H9 (cell line): ENCODE measurements at regions not wholly inside any gene's neighbourhood (a gene's known extent, or its start where the extent isn't known, plus 50 kb on each side); places are given as distances from the start of the nearest gene placed in this dataset.

Experiments used
- DNase-seq: peaks from one replicate; pipeline ENCODE4 v3.0.0-alpha.2; 2017
- H2AFZ ChIP-seq: one replicate; pipeline ENCODE4 v1.6.1; 2013; ENCODE audit warnings: mild to moderate bottlenecking, low read length, control low read depth, moderate library complexity
- H2AK5ac ChIP-seq: 2 replicates; pipeline ENCODE4 v1.6.1; 2013; ENCODE audit warnings: low read length, control low read depth, mixed read lengths; ENCODE audit not compliant: insufficient read length
- H2BK120ac ChIP-seq: one replicate; pipeline ENCODE4 v1.6.1; 2013; ENCODE audit warnings: low read depth, mild to moderate bottlenecking, low read length, control low read depth, inconsistent platforms; ENCODE audit not compliant: poor library complexity, severe bottlenecking
- H2BK12ac ChIP-seq: 2 replicates; pipeline ENCODE4 v1.6.1; 2013; ENCODE audit warnings: low read length, control low read depth, mixed read lengths, low read depth; ENCODE audit not compliant: insufficient read length
- H2BK15ac ChIP-seq: 2 replicates; pipeline ENCODE4 v1.6.1; 2013; ENCODE audit warnings: low read depth, low read length, control low read depth
- H2BK20ac ChIP-seq: one replicate; pipeline ENCODE4 v1.6.1; 2013; ENCODE audit warnings: low read depth, mild to moderate bottlenecking, low read length, control low read depth, inconsistent platforms; ENCODE audit not compliant: poor library complexity, severe bottlenecking
- H2BK5ac ChIP-seq: 2 replicates; pipeline ENCODE4 v1.6.1; 2013; ENCODE audit warnings: low read length, control low read depth, mixed read lengths; ENCODE audit not compliant: insufficient read length
- H3K14ac ChIP-seq: 2 replicates; pipeline ENCODE4 v1.6.1; 2013; ENCODE audit warnings: low read length, control low read depth; ENCODE audit not compliant: insufficient read depth
- H3K18ac ChIP-seq: 2 replicates; pipeline ENCODE4 v1.6.1; 2013; ENCODE audit warnings: low read depth, mild to moderate bottlenecking, mixed read lengths, low read length, control low read depth; ENCODE audit not compliant: insufficient read length
- H3K23ac ChIP-seq: 2 replicates; pipeline ENCODE4 v1.6.1; 2013; ENCODE audit warnings: low read length, control low read depth, mixed read lengths, low read depth; ENCODE audit not compliant: insufficient read length
- H3K23me2 ChIP-seq: 2 replicates; pipeline ENCODE4 v1.6.1; 2013; ENCODE audit warnings: low read depth, mild to moderate bottlenecking, mixed read lengths, low read length, control low read depth; ENCODE audit not compliant: insufficient read length, poor library complexity, severe bottlenecking
- H3K27ac ChIP-seq: 2 replicates; pipeline ENCODE4 v1.5.1; 2013; ENCODE audit warnings: low read length, control low read depth, mixed read lengths, low read depth; ENCODE audit not compliant: insufficient read length
- H3K27me3 ChIP-seq: 2 replicates; pipeline ENCODE4 v1.6.1; 2013; ENCODE audit warnings: low read length, control low read depth, inconsistent platforms; ENCODE audit not compliant: insufficient read depth
- H3K4ac ChIP-seq: 2 replicates; pipeline ENCODE4 v1.6.1; 2013; ENCODE audit warnings: low read depth, mild to moderate bottlenecking, control low read depth, inconsistent platforms, low read length, moderate library complexity
- H3K4me1 ChIP-seq: 2 replicates; pipeline ENCODE4 v1.6.1; 2013; ENCODE audit warnings: low read length, control low read depth, inconsistent platforms; ENCODE audit not compliant: insufficient read depth
- H3K4me2 ChIP-seq: 2 replicates; pipeline ENCODE4 v1.6.1; 2013; ENCODE audit warnings: low read length, control low read depth, mixed read lengths; ENCODE audit not compliant: insufficient read length, insufficient read depth
- H3K56ac ChIP-seq: 2 replicates; pipeline ENCODE4 v1.6.1; 2013; ENCODE audit warnings: low read depth, mild to moderate bottlenecking, mixed read lengths, low read length, control low read depth; ENCODE audit not compliant: insufficient read length
- H3K79me1 ChIP-seq: 2 replicates; pipeline ENCODE4 v1.6.1; 2013; ENCODE audit warnings: low read depth, mild to moderate bottlenecking, moderate library complexity, low read length, control low read depth, inconsistent platforms; ENCODE audit not compliant: insufficient read depth, poor library complexity, severe bottlenecking
- H3K79me2 ChIP-seq: 2 replicates; pipeline ENCODE4 v1.6.1; 2013; ENCODE audit warnings: low read length, control low read depth, inconsistent platforms; ENCODE audit not compliant: insufficient read depth
- H3K9ac ChIP-seq: 2 replicates; pipeline ENCODE4 v1.6.1; 2013; ENCODE audit warnings: low read length, control low read depth, mixed read lengths; ENCODE audit not compliant: insufficient read length; ENCODE audit errors: extremely low read depth
- H3K9me3 ChIP-seq: one replicate; pipeline ENCODE4 v1.6.1; 2013; ENCODE audit warnings: low read depth, low read length, inconsistent platforms; ENCODE audit not compliant: control insufficient read depth
- H3T11ph ChIP-seq: one replicate; pipeline ENCODE4 v1.6.1; 2013; ENCODE audit warnings: mild to moderate bottlenecking, low read length, control low read depth, inconsistent platforms
- H4K20me1 ChIP-seq: one replicate; pipeline ENCODE4 v1.6.1; 2013; ENCODE audit not compliant: control insufficient read depth, insufficient read length, insufficient read depth
- H4K5ac ChIP-seq: 2 replicates; pipeline ENCODE4 v1.6.1; 2013; ENCODE audit warnings: low read depth, mild to moderate bottlenecking, mixed read lengths, low read length, control low read depth; ENCODE audit not compliant: insufficient read length
- H4K8ac ChIP-seq: replicated peaks from 2 replicates; pipeline ENCODE4 v1.6.1; 2013; ENCODE audit warnings: low read length, control low read depth, mixed read lengths, low read depth; ENCODE audit not compliant: insufficient read length
- H4K91ac ChIP-seq: 2 replicates; pipeline ENCODE4 v1.6.1; 2013; ENCODE audit warnings: low read depth, mild to moderate bottlenecking, moderate library complexity, mixed read lengths, low read length, control low read depth; ENCODE audit not compliant: insufficient read length
- H3K27ac Mint-ChIP-seq, 3 experiments: 2 replicates in 2 of 3; 3 replicates in 1 of 3; pipeline ENCODE4 v1.8.0; 2020 to 2021; ENCODE audit warnings: mixed read lengths in 3 of 3, mild to moderate bottlenecking in 1 of 3, moderate library complexity in 1 of 3
- H3K27me3 Mint-ChIP-seq: 2 replicates; pipeline ENCODE4 v1.8.0; 2021; ENCODE audit warnings: low read depth, mild to moderate bottlenecking, moderate library complexity, mixed read lengths
- H3K36me3 Mint-ChIP-seq, 3 experiments: 2 replicates in 2 of 3; 3 replicates in 1 of 3; pipeline ENCODE4 v1.8.0; 2020 to 2021; ENCODE audit warnings: low read depth in 3 of 3, mixed read lengths in 3 of 3; ENCODE audit not compliant: insufficient read depth in 1 of 3
- H3K4me1 Mint-ChIP-seq, 2 experiments: 2 replicates each; pipeline ENCODE4 v1.8.0; 2020; ENCODE audit warnings: mixed read lengths in 2 of 2
- H3K4me3 Mint-ChIP-seq, 2 experiments: 2 replicates in 1 of 2; 3 replicates in 1 of 2; pipeline ENCODE4 v1.8.0; 2020 to 2021; ENCODE audit warnings: mild to moderate bottlenecking in 2 of 2, mixed read lengths in 2 of 2, moderate library complexity in 1 of 2
- H3K9me3 Mint-ChIP-seq, 2 experiments: 2 replicates in 1 of 2; 3 replicates in 1 of 2; pipeline ENCODE4 v1.8.0; 2020; ENCODE audit warnings: mild to moderate bottlenecking in 2 of 2, mixed read lengths in 2 of 2, moderate library complexity in 1 of 2
- CTCF ChIP-seq: fragments of 200-600 bp; sonication (generic); conservative IDR thresholded peaks from 3 replicates; pipeline ENCODE4 v1.8.0; 2021; ENCODE audit warnings: antibody characterized with exemption, mild to moderate bottlenecking
- WGBS: extraction: QIAGEN DNeasy Blood & Tissue Kit; methylation state at CpG from one replicate; pipeline ENCODE4 v1.1.7; 2013; ENCODE audit warnings: missing lambda C conversion rate, low lambda C conversion rate, mixed read lengths; ENCODE audit not compliant: insufficient read length; ENCODE audit errors: extremely low coverage; 5-methylcytosine and 5-hydroxymethylcytosine counted together

GRCh38 chr9:110029429-110029955 lies 178.5 kb downstream of the C9orf152 start:
- peaks cover 3% of the 10 kb centered on the region; the same call in 1 of the 2 replicates for H3K4me1 ChIP-seq
- no peak overlapping the region for H3K14ac ChIP-seq
- no peak overlapping the region for H3T11ph ChIP-seq
- H2BK5ac ChIP-seq: no peak overlapping the region
- no peak overlapping the region for H2AK5ac ChIP-seq
- no peak overlapping the region for H3K23ac ChIP-seq
- no peak for TF ChIP-seq CTCF
- no peaks in the 10 kb centered on the region for H3K79me1 ChIP-seq
- no peaks in the 10 kb centered on the region for H3K27me3 ChIP-seq
- Mint-ChIP-seq H3K27me3 (no peaks in the 10 kb centered on the region), H3K4me1 (peaks cover 18 to 27% of the 10 kb centered on the region in 2 experiments), H3K4me3 (no peak overlapping the region), H3K36me3 (no peaks in the 10 kb centered on the region), H3K9me3 (no peaks in the 10 kb centered on the region), H3K27ac (no peak overlapping the region)
- H2BK12ac ChIP-seq: no peak overlapping the region
- no peak overlapping the region for H3K4ac ChIP-seq
- H3K4me2 ChIP-seq: no peak overlapping the region
- H3K9ac ChIP-seq: no peak overlapping the region
- H4K91ac ChIP-seq: no peak overlapping the region
- no peak overlapping the region for H2BK120ac ChIP-seq
- H4K20me1 ChIP-seq: no peaks in the 10 kb centered on the region
- H4K5ac ChIP-seq: no peak overlapping the region
- no peak overlapping the region for H2BK15ac ChIP-seq
- no peak for DNase-seq
- H3K18ac ChIP-seq: no peak overlapping the region
- H3K9me3 ChIP-seq: no peaks in the 10 kb centered on the region
- no peak overlapping the region for H2BK20ac ChIP-seq
- no peak overlapping the region for H3K27ac ChIP-seq
- no peak overlapping the region for H2AFZ ChIP-seq
- H3K56ac ChIP-seq: no peak overlapping the region
- H3K79me2 ChIP-seq: no peaks in the 10 kb centered on the region
- H3K23me2 ChIP-seq: no peaks in the 10 kb centered on the region
- no CpG with 5 or more reads among the region's 4 CpGs for WGBS
- H4K8ac ChIP-seq: no peak overlapping the region
